GM12892 (cell line): ENCODE measurements at regions not wholly inside any gene's neighbourhood (a gene's known extent, or its start where the extent isn't known, plus 50 kb on each side); places are given as distances from the start of the nearest gene placed in this dataset.

Experiments
- POLR2A ChIP-seq: IDR thresholded peaks from 2 replicates; pipeline ENCODE4 v1.6.1; 2011; ENCODE audit warnings: low read depth, low read length, control low read depth
- POLR2AphosphoS5 ChIP-seq: IDR thresholded peaks from 2 replicates; pipeline ENCODE4 v1.6.1; 2011; ENCODE audit warnings: low read depth, low read length, control low read depth

DNA sequence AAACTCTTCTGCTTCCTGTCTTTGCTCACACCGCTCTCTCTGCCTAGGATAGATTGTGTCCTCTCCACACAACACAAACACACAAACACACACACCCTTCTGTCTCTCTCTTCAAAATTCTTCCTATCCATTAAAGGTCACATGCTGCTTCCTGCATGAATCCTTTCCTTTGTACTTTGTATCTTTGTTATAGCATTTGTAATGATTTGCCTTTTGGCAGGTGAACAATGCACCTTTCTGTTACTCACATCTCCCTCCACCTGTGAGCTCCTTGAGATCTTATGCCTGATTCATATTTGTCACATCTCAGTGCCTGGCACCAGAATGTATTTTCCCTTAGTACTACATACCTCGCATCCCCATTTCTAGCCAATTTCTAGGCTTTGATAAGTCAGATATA lies 251.4 kb upstream of the UMPS start:
- TF ChIP-seq POLR2A = no peak
- no peak for TF ChIP-seq POLR2AphosphoS5
